GM12878 (cell line): ENCODE measurements at regions not wholly inside any gene's neighbourhood (a gene's known extent, or its start where the extent isn't known, plus 50 kb on each side); places are given as distances from the start of the nearest gene placed in this dataset.

Experiments used
- CTCF ChIP-seq, 3 experiments: IDR thresholded peaks in 2 of 3; conservative IDR thresholded peaks in 1 of 3; 2 replicates each; pipeline ENCODE4 v1.5.1; 2011; ENCODE audit warnings: low read depth in 3 of 3, low read length in 3 of 3, mild to moderate bottlenecking in 3 of 3, control low read depth in 2 of 3, moderate library complexity in 2 of 3, inconsistent platforms in 1 of 3, mixed read lengths in 1 of 3; ENCODE audit not compliant: control insufficient read depth in 2 of 3, insufficient read depth in 1 of 3; ENCODE audit errors: extremely low read depth in 1 of 3
- FOS ChIP-seq: IDR thresholded peaks from 3 replicates; pipeline ENCODE4 v1.6.1; 2011; ENCODE audit warnings: borderline replicate concordance; ENCODE audit not compliant: insufficient read length; ENCODE audit errors: extremely low read depth
- POLR2A ChIP-seq: IDR thresholded peaks from 2 replicates; pipeline ENCODE4 v1.6.1; 2011; ENCODE audit warnings: low read depth, mild to moderate bottlenecking, low read length
- TF ChIP-seq, protein P1 (sequence below): IDR thresholded peaks from 2 replicates; pipeline ENCODE4 v1.6.1; 2012; ENCODE audit warnings: low read length, inconsistent platforms

GRCh38 chr2:64793701-64794100 lies 140.0 kb upstream of the SERTAD2 start:
- TF ChIP-seq, protein P1, sequence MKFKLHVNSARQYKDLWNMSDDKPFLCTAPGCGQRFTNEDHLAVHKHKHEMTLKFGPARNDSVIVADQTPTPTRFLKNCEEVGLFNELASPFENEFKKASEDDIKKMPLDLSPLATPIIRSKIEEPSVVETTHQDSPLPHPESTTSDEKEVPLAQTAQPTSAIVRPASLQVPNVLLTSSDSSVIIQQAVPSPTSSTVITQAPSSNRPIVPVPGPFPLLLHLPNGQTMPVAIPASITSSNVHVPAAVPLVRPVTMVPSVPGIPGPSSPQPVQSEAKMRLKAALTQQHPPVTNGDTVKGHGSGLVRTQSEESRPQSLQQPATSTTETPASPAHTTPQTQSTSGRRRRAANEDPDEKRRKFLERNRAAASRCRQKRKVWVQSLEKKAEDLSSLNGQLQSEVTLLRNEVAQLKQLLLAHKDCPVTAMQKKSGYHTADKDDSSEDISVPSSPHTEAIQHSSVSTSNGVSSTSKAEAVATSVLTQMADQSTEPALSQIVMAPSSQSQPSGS = peak; percentile 35; the same call in 1 of the 2 replicates
- TF ChIP-seq FOS (no peak), POLR2A (no peak), CTCF (IDR thresholded peaks at IDR 0.05 in 2 of 3, conservative IDR thresholded peaks at IDR 0.05 in 1 of 3; ENCODE audit: control insufficient read depth in 2 of 3, extremely low read depth in 1 of 3, insufficient read depth in 1 of 3, low read depth in 3 of 3, low read length in 3 of 3) (no peak)
